GM21723 (cell line): ENCODE measurements at regions not wholly inside any gene's neighbourhood (a gene's known extent, or its start where the extent isn't known, plus 50 kb on each side); places are given as distances from the start of the nearest gene placed in this dataset.

ENCODE experiments used
- ATAC-seq: cut with Tn5 transposase; IDR thresholded peaks from one replicate; pipeline ENCODE4 v1.9.1; 2021; ENCODE audit warnings: mild to moderate bottlenecking, moderate library complexity; ENCODE audit not compliant: unreplicated experiment

DNA sequence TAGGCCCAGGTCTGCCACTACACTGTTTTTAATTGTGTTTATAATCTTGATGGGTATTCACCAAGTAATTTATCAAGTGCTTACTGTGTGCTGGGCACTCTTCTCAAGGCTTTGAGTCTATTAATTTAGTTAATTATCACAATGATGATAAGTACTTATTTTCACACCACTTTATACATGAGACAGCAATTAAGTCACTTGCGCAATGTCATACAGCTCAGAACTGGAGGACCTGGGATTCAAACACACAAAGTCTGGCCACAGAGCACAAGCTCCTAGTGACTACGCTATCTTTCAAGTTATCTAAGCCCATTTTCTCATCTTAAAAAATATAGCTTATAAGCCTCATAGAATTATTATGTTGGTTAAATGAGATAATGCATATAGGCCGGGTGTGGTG is 85.0 kb downstream of the LLPH start:
- no peak for ATAC-seq

DNA sequence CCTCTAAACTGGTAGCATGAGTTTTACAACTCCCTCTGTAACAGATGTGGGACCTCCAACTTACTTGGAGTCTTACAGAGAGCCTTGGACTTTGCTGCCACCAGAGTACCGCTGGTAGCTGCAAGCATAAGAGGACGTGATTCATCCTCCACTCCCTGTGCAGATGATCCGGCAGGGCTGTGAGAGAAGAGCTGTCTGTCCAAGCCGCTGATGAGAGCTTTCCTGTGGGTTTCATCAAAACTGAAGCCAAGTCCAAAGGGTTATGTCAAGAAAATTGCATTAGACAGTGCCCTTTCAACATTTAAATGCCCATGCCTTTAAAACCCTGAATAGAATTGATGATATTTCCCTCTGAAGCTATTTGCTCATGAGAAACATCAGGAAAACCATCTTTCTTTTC is 85.8 kb downstream of the LLPH start:
- no peak for ATAC-seq

DNA sequence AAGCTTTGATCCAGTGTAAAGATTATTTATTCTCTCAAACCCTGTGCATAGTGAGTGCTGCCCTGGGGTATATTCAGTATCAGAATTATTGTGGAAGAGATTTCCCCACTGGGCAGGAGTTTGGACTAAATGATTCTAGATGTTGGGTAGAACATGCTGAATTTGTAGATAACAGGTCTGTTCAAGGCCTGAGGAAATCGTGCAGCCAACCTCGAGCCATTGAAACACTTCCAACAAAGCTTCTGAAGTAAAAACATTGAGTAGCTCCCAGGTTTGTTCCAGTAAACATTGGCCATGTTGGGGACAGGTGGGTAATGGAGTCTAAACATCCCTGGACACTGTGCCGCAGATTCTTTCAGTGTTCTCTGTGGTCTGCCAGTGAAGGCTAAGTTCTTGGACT is 87.5 kb downstream of the LLPH start:
- ATAC-seq, result no peak

DNA sequence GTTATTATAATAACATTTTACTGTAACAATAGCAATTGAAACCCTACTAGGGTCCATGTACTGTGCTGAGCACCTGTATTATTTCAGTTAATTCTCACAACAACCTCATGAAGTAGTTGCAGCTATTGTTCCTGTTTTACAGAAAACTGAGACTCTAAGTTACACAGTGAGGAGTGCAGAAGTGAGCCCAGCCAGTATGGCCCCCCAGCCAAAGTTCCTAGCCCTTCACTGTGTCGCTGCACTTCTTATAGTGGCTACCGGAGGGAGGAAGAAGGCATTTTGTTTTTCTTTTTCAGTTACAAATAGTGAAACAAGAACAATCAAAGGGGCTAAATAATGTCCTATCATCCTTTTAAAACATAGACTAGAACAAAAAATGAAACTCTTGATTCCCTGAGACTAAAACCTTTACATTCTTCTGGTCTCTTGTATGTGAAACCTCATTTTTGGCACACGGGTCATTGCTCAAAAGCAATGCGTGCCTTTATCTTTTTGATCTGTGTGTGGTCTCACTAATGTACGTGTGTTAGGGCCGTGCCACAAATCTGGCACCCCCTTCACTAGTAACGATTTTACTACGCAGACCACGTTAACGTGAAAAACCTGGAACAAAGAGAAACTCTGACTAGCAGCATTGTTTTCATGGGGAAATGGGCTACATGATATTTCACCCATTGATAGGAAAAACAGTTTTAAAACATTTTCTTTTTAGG is 88.7 kb downstream of the LLPH start:
- no peak for ATAC-seq

DNA sequence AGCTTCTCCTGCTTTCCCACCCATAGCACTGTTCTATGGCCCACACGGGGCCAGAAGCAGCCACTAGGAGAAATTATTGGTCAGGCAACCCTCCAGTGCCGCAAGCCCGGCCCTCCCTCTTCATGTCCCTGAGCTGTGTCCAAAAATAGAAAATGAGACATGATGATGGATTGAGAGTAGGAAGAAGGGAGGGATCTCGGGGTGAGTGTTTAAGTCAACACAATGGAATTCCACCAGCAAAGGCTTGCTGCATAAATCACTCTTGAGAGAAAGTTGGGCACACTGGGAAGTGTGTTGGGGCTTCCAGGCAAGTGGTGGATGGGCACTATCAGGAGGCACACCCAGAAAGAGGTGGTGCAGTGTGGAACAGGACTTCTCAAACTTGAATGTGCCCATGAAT is 94.2 kb downstream of the LLPH start:
- ATAC-seq, result no peak

DNA sequence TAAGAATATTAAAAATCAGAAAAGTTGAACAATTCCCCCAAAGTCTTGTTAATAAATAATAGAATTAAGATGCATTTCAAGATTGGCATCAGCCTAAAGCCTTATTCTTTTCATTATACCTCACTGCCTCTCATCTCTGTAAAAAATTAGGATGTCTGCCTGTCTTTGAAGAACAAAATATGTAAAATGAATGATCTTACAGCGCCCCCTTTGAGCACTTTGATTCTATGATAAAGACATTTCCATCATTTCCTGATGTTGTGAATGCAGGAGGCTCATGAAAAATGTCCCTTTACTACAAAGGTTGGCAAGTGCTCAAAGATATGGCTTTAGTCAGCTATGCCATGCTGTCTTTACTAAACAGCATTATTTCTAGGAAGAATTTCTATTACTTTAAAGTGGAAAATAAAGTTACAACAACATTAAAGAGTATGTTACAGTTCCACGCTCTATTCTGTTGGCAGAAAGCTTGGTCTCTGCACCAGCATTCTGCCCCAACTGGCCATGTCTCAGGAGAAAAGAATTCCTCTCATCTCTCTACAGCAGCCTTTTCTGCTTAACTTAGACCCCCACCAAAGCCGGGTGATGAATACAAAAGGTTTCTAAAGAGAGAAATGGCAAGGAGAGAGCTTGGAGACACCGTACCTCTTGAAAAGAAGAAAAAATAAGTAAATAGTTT is 95.1 kb downstream of the LLPH start:
- ATAC-seq, result no peak

DNA sequence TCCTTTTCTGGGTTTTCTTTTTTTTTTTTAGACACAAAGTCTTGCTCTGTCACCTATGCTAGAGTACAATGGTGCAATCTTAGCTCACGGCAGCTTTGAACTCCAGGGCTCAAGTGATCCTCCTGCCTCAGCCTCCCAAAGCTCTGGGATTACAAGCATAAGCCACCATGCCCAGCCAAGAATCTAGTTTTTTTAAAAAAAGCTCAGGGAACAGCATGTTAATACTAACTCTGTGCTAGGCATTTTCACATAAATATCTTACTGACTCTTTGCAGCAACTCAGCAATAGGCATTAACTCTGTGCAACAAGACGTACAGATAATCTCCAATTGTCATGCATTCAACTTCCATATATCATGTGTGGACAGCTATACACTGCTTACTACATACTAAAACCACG is 97.4 kb downstream of the LLPH start:
- no peak for ATAC-seq

DNA sequence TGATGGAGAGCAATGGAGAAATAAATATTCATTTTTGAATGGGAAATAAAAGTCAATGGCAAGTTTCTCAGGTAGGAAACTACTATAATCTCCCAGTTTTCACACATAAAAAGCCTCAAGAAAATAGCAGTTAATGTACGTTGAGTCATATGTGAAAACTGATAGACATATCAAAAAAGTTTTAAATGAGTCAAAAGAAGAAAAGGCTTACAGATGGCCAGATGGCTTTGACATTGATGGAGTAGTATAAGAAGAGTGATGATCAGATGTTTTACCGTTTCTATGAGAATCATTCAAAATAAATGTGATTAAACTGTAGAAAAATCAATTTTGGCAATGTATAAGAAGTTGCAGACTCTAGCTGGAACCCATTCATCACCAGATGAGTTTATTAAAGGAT is 97.8 kb downstream of the LLPH start:
- ATAC-seq, result no peak

DNA sequence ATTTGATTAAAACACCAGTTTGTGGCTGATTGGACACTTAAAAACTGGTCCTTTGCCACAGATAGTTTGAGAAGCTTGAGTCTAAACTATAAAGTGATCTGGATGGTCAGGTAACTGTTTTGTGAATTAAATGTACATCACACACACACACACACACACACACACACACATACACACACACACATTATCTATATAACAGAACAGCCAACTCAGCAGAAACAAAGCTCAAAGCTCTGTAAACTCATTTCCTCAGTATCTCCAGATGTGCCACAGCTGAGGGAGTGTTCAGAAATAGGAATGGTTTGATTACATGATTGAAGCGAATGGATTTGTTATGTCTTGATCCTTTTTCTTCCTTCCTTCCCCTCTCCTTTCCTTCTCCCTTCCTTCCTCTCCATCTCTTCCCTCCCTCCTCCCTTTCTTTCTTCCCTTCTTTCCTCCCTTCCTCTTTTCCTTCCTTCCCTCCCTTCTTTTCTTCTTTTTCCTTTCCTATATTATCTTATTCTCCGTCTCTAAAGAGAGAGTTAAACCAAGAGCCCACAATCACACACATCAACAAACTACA is 100.3 kb downstream of the LLPH start:
- no peak for ATAC-seq

DNA sequence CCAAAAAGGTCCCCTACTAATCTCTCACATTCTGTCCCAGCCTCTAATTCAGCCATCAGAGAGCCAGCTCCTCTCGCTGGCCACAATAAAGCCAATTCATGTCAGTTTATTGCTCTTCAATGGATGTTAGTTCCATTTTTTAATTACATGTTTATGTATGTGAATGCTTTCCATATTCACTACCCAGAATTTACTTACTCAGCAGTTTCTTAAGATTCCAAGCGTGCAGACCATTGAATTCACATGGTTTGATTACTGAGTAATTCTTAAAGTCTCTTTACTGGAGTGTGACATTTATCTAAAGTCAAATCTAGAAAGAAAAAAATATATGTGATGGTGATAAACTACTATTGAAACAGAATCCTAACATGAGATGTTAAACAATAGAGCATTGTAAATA is 102.2 kb downstream of the LLPH start:
- no peak for ATAC-seq

DNA sequence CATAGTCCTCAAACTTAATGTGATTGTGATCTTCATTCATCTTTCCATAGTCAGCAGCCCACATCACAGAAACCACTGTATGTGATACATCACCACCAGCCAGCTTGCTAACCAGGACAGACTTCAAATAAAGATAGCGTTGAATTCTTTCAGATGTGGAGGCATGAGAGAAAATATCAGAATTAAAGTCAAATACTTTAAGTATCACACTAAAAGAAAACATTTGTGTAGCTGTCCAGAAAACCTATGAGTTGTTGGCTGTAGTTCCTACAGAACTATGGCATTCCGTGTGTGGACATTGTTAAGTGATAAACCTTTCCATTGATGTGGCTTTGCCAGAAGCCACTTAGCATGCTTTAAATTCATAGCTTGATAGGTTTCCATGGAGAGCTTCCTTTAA is 105.1 kb downstream of the LLPH start:
- no peak for ATAC-seq

DNA sequence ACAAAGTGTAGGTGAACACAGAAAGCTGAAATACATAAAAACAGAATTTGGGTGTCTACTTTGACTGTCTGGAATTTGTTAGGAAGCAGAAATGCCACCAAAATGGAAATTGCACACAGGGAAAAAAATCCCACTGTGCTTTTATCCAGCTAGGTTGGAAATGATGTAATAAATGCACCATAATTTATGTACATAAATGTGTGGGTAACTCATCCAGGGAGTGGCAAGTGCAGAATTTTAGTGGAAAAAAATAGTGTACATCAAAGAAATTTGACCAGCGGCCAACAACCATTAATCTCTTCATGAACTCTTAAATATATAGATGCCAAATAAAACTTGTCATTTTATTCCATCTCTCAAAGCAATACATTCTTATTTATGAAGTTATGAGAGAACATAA is 105.6 kb downstream of the LLPH start:
- no peak for ATAC-seq

DNA sequence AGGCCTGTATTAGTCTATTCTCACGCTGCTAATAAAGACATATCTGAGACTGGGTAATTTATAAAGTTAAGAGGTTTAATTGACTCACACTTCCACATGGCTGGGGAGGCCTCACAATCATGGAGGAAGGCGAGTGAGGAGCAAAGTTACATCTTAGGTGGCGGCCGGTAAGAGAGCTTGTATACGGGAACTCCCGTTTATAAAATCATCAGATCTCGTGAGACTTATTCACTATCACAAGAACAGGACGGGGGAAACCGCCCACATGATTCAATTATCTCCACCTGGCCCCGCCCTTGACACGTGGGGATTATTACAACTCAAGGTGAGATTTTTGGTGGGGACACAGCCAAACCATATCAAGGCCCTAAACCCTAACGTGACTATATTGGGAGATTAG is 110.1 kb downstream of the LLPH start:
- ATAC-seq, result no peak

DNA sequence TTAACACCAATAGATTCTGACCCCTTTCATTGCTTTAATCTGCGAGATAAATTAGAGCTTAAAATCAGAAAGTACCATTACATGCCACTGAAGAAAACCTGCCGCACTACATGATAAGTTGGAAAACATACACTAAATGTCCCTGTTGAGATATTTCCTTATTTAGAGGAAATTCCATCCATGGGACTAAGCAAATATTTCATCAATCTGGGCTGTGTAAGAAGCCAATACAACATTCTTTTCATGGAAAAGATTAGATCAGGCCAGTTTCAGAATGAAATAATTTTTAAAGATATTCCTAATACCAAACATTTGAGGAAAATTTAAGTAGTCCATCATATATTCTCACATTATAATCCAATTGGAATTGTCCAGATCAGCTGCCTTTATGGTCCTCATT is 112.8 kb downstream of the LLPH start:
- no peak for ATAC-seq
